OCI-M2 (cell line): ENCODE measurements at regions not wholly inside any gene's neighbourhood (a gene's known extent, or its start where the extent isn't known, plus 50 kb on each side); places are given as distances from the start of the nearest gene placed in this dataset.
"Not testable (repeated sequence)": the region's sequence is repeated elsewhere in the genome, so short reads cannot be mapped to it uniquely, and the experiment has no call there.

ENCODE experiments used
- DNase-seq: peaks from one replicate; lab custom pipeline; 2025; ENCODE audit not compliant: unreplicated experiment; lab: John Stamatoyannopoulos, UW

DNA sequence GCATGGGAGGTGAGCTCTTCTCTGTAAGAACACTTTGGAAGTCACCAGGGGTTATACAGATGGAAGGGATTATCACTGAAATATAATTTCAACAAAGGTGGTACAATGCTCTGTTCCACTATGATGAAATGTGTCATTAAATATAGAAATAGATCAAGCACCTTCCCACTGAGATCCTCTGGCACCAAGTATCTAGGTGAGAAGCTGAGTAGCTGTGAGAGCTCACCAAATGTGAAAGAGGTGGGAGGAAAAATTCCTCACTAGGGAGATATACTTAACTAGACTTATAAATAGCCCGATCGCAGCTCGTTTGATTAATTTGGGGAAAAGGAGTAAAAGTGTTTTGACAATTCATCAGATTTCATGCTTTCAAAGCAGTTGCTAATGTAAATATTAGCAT lies 247.6 kb downstream of the SMAD2 start:
- no peak for DNase-seq

DNA sequence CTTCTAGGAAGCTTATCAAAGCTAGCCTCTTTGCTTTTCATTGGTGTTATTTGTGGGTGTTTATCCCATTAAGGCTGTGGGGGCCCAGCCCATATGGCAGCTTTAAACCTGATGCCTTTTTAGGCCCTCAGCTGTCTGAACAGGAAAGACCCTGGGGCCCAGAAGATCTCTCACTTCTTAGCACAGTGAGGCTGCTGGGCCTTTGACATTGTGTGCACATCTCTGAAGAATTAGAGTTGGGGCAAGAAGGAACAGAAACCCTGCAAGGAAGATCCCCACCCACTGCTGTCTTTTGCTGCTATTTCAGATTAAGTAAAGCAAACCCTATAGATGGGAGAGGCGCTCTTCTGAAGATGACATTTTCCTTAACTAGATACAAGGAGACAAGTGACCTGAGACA lies 250.0 kb downstream of the SMAD2 start:
- no peak for DNase-seq

DNA sequence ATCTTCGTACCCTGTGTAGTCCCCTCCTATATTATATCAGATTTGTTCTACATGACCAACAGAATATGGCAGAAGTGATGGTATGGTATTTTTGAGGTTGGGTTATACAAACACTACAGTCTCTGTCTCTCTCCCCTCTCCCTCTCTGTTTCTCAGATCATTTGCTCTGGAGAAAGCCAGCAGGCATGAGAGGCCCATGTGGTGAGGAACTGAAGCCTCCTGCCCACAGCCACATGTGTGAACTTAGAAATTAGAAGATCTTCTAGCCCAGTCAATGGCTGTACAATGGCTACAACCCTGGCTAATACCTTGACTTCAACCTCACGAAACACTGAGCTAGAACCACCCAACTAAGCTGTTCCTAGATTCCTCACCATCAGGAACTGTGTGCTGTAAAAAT lies 250.6 kb downstream of the SMAD2 start:
- DNase-seq = no peak

DNA sequence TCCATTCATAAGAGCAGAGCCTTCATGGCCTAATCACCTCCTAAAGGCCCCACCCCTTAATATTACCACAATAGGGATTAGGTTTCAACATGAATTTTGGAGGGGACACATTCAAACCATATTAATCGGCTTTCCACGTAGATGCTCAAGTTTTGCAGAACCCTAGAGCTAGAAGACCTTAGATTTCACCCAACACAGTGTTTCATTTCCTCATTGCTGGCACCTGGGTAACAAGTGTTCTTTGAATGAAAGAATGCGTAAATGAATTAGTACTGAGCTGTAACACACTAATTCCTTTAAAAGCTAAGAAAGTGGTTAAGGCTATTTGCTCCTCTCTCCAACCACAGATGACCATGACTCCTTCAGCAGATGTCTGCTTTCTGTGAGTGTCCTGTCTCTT lies 252.5 kb downstream of the SMAD2 start:
- no peak for DNase-seq

DNA sequence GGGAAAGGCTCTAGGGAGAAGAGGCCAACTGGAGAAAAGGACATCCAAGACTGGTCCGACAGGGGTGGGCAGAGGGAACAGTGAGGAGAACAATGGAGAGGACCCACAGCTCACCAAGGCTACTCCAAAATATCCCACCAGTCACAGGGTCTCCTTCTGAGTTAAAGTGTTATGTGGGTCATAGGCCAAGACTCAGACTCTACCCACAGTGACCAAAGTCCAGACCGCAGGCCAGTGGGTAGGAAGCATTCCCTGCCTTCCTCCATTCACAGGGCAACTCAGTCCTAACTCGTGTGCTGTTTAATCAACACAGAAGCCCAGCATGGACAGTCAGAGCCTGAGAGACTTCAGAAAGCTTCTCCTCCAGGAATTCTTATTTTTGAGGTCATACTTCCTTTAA lies 260.6 kb downstream of the SMAD2 start:
- no peak for DNase-seq

DNA sequence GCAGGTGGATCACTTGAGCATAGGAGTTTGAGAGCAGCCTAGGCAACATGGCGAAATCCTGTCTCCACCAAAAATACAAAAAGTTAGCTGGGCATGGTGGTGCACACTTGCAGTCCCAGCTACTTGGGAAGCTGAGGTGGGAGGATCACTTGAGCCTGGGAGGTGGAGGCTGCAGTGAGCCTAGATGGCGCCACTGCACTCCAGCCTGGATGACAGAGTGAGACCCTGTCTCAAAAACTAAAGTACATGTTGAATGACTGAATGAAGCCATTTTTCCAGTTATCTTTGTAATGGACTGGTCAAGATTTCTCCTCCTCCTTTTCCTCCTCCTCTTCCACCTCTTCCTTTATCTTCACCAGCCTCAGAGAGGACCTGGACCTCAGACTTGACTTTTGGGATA lies 272.0 kb downstream of the SMAD2 start:
- no peak for DNase-seq

DNA sequence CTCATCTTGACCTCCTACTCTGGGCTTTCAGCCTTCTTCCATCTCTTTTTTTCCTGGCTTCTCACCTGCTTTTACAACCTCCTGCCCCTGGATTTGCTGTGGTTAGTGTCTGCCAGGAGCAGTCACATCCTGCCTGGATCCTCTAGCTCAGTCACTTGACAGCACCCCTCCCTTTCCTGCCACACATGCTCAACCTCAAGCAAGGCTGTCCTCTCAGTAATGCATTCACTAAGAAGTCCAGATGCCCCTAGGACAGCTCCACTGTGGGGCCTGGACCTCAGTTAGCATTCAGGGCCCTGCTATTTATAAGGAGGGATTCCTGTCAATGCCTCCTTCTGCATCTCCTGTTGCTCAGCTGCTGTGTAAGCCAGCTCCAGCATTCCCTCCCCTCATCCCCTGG lies 275.5 kb downstream of the SMAD2 start:
- no peak for DNase-seq

DNA sequence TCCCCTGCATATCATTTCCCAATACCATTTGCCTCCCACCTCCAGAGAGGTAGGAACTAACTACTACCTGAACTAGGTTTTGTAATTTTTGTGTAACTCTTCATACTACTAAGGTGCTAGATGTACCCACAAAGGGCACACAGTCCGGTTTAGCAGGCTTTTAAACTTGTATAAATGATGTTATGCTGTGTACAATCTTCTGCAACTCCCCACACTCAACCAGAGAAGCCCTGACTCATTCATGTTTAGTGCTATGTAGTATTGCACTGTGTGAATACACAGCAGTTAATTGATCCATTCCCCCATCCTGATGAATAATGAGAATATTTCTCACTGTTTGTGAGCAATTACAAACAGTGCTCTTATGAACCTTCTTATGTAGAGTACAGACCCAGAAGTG lies 285.6 kb downstream of the SMAD2 start:
- no peak for DNase-seq

DNA sequence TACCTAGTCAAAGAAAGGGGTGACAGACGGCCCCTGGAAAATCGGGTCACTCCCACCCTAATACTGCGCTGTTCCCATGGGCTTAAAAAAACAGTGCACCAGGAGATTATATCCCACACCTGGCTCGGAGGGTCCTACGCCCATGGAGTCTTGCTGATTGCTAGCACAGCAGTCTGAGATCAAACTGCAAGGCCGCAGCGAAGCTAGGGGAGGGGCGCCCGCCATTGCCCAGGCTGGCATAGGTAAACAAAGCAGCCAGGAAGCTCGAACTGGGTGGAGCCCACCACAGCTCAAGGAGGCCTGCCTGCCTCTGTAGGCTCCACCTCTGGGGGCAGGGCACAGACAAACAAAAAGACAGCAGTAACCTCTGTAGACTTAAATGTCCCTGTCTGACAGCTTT lies 292.9 kb downstream of the SMAD2 start:
- DNase-seq = not testable (repeated sequence)

DNA sequence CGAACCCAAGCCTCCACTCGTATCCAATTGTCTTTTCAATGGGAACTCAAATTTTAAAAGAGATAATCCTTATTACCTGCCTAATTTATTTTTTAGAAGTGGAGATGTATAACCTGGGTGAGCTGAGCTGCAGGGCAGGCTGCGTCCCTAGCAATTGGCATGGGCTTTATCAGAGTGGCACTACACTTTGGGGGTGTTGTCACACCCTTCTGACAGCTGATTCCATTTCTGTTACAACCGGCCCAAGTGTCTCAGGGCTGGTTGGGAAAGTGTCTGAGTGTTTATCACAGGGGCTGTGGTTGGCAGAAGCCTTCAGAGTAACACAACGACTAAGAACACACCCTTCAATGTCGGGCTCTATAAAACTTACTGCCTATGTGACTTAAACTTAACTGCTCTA lies 295.0 kb downstream of the SMAD2 start:
- DNase-seq = no peak

DNA sequence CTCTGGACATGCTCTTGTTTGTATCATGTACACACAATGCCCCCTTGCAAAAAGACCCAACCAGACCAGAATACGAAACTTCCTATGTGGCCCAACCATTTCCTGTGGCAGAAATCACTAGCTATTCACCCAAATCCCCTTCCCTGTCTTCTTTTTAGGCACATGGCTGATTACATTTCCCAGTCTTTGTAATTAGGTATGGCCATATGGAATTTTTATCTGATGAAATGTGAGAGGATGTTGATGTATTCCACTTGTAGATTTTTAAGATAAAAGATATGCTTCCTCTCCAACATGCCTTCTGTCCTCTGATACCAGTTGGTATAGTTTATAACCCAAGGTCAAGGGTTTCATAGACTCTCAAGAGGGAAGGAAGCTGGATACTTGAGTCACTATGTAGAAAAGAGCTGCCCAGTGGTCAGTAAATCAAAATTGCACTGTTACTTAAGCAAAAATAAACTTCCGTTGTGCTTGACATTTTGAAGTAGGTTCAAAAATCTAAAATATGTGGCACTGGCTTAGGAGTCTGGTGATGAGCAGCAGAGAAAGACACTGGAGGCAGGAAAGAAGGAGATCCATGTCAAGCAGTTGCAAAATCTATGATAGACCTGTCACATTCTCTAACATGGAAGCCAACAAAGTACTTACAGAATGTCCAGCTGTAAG lies 297.4 kb downstream of the SMAD2 start:
- DNase-seq = no peak

DNA sequence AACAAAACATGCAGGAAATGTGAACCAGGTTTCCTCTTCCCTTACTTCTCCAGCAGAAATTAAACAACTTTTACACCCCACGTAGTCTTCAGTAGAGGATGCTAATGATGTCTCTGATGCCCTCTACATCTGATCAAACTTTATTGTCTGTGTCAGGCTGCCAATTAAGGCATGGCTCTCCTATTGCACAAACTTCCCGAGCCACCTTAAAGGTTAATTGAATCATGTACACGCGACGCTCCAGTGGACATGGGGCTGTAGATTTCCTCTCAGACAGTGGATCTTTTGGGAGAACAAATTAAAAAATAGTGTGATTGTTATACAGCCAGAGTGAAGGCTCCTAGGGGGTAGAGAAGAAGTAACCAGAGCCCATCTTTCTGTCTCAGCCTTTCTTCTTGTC lies 301.6 kb downstream of the SMAD2 start:
- no peak for DNase-seq

DNA sequence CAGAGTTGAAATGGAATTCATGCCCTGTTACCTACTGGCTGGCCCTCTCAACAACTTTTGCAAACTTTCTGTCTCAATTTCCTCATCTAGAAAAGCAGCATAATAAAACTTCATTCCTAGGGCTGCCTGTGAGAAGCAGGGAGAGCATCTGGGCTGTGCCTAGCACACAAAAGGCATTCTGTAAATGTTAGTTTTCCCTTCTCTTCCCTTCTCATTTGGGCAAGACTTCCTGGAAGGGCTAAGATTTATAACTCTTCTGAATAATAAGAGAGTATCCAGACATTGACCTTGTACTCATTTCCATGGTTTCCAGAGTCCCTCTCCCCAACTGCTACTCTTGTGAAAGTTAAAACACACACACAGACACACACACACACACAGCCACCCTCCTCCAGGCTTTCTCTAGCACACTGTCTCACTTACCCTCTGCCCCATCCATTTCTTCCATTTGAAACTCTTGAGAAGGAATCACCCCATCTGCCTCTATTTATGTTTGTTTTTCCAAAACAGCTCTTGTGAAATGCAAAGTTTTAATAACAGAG lies 302.1 kb downstream of the SMAD2 start:
- DNase-seq = no peak

DNA sequence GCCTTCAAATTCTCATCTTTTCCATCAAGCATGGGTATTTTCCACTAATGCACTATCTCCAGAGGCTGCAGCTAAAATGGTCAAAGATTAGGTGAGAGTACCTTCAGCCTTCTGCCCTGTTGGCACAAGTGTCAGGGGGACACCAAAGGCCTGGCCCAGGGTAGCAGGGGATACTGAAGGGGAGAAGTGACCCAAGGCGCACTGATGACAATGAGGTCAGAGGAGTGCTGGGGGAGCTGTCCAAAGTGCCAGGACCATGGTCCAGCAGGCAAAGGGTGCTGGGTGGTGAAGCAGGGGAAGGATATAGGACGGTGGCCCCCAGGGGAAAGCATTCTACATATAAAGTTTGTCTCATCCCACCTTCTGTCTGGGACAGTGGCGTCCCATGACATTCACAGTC lies 303.4 kb downstream of the SMAD2 start:
- DNase-seq = no peak

DNA sequence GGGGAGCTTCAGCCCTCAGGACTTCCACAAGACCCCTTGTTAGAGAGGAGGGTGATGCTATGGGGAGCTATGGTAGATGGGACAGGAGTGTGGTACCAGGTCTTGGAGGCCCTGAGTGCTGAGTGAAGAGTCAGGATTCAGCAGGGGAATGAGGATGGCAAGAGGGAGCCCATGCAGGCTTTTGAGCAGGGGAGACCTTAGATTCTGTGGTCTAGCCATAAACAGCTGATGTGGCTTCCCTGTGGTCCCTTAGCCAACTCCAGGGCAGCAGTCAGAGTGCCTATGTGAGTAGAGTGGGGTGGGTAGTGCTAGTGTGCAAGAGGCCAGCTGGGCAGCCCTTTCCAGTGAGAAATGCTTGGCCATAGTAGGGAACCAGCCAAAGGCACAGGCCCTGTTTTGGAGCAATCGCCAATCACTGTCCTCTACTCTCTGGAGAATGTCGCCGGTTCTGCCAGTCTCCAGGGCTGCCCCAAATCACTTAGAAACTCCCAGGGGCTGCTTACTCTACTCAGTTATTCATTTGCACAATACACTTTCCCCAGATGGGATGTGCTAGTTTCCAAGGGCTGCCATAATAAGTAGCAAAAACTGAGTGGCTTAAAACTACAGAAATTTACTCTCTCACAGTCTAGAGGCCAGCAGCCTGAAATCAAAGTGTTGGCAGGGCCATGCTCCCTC lies 310.5 kb downstream of the SMAD2 start:
- DNase-seq = no peak

DNA sequence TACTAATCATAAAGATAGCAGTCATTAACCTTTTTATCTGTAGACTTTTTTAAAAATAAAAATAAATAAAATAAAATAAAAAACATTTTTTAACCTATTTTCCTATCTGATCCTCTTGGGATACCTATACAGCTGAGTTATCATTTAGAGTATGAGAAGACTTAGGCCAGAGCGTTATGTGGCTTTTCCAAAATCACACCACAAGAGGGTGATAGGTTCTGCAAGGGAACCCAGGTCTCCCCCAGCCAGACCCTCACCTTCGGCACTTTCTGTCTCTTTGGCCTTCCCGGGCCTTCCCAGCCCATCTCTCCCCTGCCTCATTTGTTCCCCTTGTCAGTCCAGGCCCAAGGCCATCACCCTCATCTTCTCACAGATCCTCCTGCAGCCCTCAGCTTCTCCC lies 311.7 kb downstream of the SMAD2 start:
- no peak for DNase-seq

DNA sequence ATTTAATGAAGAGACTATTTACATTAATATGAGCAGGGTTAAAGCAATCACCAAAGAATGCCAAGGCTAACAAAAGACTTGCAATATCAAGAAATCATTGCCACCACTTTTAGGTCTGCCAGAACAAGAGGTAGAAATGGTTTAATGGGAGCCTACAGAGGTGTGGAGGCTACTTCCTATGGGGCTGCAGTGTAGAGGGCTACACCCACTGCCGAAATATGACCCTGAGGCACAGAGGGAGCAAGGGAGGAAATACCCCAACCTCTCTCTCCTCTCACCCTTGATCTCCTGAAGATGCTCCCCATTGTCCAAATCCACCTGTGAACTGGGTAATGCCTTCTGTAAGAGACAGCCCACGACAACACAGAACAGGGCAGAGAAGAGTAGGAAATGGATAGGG lies 315.4 kb downstream of the SMAD2 start:
- DNase-seq = no peak

DNA sequence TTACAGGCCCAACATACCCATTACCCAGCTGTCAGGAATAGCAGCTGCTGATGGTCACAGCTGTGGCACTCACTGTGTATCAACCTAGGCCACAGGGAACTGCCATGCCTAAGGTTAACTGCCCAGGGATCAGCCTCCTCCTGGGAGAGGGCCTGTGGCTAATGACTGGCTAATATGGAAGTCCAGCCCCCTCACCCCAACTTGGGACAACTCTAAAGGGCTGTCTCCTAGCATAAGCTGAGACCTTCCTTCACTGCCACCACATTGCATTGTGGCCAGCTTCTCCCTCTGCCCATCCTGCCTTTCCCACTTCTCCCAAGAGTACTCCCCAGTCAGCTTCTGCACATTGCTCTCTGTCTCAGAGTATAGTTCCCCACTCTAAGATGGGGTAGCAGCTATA lies 316.5 kb downstream of the SMAD2 start:
- no peak for DNase-seq

DNA sequence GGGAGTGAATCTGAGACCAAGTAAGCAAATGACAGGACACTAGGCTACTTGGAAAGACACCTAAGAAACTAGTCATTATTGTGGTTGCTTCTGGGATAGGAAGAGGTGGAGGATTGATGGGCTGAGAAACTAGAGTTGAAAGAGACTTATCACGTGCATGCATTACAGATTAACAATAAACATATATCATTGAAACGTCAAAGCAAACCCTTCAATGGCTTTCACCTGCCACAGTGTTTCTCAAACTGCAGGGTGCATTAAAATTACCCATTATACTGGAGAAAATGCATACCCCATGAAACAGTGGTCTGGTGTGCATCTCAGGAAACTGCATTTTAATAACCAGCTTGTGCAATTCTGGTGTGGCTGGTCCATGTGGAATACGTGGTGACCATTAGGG lies 318.8 kb downstream of the SMAD2 start:
- DNase-seq = no peak

DNA sequence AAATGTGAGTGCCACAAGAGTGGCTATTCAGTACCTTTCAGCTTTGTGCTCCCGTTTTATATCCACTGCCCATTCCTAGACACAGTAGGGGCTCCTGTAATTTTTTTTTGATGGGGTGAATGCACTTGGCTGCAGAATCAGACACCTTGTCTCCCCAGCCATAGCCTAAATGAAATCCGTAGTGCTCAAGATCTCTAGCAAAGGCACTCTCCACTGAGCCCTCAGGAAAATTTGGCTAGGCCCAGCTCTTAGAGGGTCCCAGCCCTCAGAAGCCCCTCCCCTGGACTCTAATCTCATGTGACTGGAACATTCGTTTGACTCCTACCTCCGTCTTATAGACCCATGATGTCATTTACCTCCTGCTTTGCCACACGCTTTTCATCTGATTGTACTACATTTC lies 323.9 kb downstream of the SMAD2 start:
- no peak for DNase-seq

DNA sequence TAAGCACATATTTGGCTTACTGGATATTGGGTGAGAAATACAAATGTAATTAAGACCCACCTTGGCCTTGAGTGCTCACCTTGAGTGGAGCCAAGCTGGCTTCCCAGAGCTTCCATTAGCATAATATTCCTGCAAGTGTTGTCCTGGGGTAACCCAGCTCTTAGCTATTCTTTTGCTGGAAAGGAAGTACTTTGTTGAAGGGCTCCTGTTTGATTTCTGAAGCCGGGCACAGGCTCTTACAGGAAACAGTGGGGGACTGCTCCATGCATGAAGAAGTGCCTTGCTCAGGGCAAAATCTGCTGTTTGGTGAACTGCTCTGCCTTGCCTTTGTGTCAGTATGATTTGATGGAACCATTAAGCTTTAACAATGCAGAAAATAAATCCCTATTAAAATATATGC lies 325.4 kb downstream of the SMAD2 start:
- no peak for DNase-seq

DNA sequence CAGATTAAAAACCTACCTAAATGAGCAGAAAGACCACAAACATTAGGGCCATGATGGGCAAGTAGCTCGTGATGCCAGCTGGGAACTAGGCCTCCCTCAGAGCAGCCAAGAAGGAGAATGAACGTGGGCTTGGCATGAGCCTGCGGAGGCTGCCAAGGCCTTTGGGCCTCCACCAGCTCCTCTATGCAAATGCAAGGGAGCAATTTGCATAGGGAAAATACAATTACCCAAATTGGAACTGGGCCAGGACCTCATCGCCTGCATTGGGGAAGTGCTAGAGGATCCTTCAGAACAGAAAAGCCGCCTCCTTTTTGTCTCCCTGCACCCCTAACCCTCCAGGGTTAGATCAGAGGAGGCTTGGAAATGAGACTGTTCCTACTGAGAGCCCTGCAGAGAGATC lies 326.4 kb downstream of the SMAD2 start:
- DNase-seq = no peak

DNA sequence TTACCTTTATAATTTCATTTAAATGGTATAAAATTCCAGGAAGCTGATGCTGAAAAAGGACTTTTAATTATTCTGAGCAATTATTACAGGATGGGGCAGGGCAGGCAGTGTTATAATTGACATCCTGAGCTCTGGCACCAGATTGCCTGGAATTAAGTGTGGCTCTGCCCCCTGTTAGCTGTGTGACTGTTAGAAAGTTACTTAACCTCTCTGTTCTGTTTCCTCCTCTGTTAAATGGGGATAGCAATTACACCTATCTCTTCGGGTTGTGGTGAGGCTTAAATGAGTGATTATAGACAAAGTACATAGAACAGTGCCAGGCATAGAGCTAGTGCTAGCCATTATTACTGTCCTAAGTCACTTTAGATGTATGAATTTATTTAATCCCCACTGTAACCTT lies 327.3 kb downstream of the SMAD2 start:
- no peak for DNase-seq
